HG03342 (cell line): ENCODE measurements at regions not wholly inside any gene's neighbourhood (a gene's known extent, or its start where the extent isn't known, plus 50 kb on each side); places are given as distances from the start of the nearest gene placed in this dataset.
"Not testable (repeated sequence)": the region's sequence is repeated elsewhere in the genome, so short reads cannot be mapped to it uniquely, and the experiment has no call there.

Experiments used
- ATAC-seq: cut with Tn5 transposase; IDR thresholded peaks from one replicate; pipeline ENCODE4 v1.9.1; 2021; ENCODE audit warnings: mild to moderate bottlenecking, moderate library complexity; ENCODE audit not compliant: unreplicated experiment

DNA sequence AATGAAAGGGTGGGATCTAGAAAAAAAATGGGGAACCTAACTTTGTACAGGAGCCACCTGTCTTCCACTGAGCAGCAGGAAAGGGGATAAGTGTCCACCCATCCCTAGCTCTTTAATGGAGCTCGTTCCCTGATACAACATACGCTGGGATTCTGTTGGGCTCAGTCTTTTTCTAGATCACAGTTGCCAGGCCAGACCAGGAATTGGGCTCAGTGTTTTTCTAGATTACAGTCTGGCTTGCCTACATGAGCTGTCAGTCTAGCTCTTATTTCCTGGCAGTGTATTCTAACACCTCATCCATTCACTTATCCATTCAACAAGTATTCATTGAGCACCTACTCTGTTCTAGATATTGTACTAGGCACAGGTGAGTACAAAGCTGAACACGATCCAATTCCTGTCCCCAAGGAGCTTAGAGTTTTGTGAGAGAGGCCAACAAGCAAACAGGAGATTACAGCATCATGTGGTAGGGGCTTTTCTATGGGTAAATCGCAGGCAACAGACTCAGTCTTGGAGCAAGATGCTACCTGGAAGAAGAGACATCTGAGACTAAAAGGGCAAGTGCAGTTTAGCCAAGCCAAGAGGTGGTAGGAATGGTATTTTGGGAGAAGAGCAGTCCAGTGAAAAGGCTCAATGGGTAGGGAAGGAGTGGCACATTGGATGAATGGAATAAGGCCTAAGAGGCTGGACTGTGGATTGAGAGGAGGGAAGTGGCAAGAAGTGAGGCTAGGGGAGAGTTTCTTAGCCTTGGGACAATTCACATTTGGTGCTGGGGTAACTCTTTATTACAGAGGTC is 138.0 kb upstream of the HS3ST2 start:
- ATAC-seq: no peak

DNA sequence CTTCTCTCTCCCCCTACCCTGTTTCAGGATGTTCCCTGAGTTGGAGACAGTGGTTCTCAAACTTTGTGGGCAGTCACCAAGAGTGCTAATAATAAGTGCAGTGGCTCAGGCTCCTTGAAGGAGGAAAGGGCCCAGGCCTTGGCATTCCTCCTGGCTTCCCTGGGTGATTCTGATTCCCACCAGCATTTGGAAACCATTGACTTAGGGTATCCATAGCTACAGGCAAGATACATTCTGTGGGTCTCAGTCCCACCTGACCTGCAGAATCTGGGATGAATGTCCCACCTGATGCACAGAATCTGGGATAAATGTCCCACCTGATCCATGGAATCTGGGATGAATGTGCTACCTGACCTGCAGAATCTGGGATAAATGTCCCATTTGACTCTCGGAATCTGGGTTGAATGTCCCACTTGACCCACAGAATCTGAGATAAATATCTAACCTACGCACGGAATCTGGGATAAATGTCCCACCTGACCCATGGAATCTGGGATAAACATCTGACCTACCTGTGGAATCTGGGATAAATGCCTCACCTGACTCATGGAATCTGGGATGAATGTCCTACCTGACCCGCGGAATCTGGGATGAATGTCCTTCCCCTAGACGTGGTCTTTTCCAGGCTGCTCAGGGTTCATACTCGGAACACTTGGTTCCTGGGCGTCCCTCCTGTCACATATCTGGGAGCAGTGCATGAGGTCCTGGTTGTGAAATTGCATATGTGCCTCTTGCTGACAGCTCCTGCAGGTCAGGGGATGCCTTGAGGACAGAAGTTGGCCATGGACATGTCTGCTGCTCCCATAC is 136.7 kb upstream of the HS3ST2 start:
- no peak for ATAC-seq

DNA sequence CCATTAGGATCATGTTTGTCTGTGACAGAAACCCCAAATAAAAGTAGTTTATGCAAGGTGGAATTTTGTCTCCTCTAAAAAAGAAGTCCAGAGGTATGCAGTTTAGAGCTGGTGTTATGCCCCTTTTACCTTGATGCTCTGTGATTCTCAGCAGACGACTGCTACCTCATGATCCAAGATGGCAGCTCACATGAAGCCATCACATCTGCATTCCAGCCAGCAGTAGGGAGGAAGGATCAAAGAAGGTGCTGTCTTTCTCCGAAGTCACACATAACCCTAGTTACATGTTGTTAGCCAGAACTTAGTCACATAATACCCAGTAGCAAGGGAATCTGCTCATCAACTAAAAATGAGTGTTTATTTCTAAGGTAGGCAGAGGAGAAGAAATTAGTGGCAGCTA is 135.7 kb upstream of the HS3ST2 start:
- ATAC-seq: no peak

DNA sequence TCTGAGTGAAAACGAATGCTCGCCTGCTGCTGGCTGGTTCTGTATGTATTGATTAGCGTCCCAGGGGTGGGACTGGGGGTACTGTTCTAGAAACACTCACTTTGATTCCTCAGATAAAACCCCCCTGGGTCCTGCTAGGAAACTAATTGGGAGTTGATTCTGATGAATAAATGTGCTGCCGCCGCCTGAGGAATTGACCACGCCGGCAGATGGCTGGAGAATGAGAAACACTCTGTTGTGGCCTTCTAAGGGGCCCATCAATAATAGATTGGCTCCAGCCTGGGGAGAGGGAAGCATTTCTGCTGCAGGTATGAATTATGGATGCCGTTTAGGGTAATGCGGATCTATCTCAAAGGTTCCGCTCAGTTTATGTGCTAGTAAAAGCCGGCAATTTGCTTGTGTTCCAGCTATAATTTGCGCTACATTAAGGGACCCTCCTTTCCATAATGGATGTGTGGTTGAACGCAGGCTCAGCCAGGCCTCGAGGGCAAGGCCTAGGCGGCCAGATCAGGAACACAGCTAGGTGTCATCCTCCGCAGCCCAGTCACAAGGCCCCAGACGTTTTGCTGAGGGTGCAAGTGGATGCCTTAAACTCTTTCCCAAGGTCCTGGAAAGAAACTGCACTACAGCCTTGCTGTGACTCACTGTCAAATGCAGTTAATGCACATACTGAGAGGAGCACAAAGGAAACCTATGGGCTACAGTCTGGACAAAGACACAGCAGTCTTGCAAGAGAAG is 132.2 kb upstream of the HS3ST2 start:
- ATAC-seq: no peak

DNA sequence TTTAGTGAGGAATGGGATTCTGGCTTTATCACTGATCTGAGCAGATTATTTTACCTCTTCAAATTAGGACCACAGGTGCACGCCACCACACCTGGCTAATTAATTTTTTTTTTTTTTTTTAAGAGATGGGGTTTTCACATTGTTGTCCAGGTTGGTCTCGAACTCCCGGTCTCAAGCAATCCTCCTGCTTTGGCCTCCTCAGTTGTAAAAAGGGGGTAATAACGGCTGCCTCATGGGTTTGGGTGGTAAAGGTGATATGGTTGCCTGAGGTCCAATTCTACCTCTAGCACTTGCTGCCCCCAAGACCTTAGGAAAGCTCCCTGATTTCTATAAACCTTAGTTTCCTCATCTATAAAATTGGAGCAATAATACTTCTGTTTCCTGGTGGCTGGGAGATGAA is 130.7 kb upstream of the HS3ST2 start:
- no peak for ATAC-seq

DNA sequence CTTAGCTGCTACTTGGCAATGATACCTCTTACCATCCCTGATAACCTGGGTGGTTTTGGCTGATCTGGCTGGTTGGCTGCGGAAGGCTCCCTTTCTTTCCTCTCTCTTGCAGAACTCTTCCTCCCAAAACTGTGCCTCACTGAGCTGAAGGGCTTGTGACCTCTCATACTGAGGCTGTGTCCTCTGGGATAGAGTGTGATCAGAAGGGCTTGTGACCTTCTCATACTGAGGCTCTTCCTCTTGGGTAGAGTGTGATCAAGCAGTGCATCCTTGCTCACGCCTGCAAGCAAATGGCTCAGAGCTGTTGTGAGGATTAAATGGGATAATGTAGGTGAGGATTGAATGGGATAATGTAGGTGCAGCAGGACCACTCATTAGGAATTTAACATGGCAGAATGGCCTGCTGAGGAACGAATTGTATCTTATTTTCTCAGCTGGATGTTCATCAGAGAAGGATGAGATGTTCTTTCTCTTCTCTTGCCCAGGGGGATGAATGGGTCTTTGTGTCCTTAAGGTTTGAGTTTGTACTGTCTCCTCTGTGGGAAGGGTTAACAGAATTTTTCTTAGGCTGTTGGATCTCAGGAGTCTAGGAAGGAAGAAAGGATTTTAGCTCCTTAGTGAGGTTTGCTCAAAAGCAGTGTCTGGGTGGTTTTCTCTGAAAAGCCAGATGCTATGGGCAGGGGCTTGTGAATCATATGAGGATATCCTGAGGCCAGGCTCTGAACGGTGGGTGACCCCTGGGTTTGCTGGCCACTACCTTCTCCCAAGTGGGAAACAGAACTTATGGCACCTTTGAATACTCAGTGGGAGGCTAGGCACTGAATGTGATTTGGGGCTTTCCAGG is 130.0 kb upstream of the HS3ST2 start:
- ATAC-seq: no peak

DNA sequence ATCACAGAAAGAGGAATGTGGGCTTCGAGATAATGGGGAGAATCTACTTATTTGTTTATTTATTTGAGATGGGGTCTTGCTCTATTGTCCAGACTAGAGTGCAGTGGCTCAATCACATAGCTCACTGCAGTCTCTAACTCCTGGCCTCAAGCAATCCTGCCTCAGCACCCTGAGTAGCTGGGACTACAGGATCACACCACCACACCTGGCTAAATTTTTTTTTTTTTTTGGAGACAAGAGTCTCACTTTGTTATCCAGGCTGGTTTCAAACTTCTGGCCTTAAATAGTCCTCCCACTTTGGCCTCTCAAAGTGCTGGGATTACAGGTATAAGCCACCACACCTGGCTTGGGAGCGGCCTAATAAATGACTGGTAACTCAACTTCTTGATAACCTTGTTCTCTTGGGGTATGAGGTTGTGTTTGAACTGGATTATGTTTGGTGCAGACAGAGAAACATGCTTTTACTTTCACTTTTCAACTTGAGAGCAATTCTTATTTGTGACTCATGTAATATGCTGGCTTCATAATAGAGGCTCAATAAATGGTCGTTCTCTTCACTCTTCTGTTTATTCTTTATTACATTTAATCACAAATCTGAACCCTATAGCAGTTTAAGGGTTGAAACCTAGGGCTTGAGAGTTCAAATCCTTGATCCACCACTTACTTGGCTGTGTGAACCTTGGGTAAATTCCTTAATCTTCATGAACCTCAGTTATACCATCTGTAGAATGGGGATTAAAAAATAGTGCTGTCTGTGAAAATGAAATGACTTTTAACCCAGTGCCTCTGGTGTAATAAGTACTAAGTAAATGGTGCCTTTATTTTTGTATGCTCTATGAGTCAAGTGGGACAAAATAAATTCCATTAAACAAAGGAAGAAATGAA is 129.1 kb upstream of the HS3ST2 start:
- ATAC-seq: no peak

DNA sequence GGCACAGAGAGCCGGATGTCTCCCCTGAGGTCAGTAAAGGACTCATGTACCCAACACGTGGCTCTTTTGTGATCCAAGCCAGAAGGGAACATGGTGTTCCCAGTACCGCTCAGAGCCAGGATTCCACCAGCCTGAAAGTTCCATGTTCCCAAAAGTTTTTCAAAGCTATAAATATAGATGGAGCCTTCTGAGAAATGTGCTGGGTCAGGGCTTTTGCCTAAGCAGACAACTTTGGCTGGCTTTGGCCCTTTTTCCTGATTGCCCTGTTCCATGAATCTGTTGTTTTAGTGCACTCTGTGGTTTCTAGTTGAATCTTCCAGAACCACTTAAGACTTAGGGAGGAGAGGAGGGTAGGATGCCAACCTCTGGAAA is 128.5 kb upstream of the HS3ST2 start:
- ATAC-seq: no peak

DNA sequence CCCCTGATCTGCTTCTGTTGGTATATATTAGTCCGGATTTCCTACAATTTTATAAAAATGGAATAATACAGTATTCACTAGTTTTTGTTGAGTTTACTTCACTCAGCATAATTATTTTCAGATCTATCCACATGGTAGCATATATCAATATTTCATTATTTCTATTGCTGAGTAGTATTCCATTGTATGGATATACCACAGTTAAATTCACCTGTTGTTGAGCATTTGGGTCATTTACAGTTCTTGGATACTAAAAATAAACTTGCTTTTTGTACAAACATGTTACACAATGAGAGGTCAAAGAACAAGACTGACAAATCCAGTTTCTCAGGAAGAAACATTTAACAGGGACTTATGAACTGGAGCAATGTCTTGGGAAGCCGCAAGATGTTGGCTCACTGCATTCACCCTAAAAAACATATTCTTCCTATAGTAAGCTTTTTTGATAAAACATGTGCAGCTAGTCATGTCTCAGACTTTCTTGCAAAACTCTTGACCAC is 126.9 kb upstream of the HS3ST2 start:
- ATAC-seq: no peak

DNA sequence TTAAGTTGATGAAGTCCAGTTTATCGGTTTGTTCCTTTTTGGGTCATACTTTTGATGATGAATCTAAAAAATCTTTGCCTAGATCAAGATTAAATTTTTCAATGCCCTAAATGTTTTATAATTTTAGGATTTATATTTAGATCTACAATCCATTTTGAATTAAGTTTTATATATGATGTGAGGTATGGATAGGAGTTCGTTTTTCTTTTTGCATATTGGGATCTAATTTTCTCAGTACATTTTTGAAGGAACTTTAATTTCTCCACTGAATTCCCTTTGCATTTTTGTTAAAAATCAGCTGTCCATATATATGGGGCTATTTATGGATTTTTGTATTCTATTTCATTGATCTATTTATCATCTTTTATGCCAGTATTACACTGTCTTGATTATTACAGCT is 125.5 kb upstream of the HS3ST2 start:
- no peak for ATAC-seq

DNA sequence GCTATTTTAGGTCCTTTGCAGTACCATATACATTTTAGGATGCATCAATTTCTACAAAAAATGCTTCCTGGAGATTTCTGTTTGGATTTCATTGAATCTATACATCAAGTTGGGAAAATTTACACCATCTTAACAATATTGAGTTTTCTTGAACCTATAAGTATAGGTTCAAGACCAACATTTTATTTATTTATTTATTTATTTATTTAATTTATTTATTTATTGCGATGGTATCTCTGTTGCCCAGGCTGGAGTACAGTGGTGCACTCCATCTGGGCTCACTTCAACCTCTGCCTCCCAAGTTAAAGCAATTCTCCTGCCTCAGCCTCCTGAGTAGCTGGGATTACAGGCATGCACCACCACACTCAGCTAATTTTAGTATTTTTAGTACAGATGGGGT is 125.0 kb upstream of the HS3ST2 start:
- ATAC-seq: no peak

DNA sequence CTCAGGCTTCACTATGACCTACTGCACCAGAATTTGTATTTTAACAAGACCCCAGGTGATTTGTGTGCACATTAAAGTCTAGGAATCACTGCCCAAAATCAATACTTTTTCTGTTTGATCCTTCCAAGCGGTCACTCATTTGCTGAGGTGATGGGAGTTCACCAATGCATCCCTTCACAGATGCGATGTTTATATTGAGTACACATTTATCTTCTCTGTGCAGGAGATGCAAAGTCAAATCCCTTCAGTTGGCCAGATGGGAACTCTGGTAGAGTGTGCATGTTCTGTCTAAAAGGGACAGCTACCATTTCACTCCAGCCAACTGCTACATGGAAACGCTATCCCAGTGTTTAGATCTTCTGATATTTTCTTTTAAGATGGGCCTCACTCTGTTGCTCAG is 122.6 kb upstream of the HS3ST2 start:
- ATAC-seq: no peak

DNA sequence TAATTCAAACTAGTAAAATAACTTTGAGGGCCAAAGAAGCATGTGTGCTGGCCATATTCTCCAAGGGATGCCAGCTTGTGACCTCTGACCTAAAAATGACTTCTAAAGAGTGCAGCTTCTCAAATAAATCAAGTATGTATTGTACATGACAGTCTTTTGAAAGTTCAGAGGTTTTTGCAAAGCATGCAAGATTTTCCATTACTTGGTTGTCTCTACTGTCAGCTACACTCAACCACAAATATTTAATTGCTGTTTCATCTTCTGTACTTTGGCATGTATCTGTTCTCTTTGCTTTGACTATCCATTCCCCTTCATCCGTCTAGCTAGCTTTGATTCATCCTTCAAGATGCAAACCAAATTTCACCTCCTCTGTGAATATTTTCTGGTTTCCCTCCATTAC is 121.9 kb upstream of the HS3ST2 start:
- ATAC-seq: no peak

DNA sequence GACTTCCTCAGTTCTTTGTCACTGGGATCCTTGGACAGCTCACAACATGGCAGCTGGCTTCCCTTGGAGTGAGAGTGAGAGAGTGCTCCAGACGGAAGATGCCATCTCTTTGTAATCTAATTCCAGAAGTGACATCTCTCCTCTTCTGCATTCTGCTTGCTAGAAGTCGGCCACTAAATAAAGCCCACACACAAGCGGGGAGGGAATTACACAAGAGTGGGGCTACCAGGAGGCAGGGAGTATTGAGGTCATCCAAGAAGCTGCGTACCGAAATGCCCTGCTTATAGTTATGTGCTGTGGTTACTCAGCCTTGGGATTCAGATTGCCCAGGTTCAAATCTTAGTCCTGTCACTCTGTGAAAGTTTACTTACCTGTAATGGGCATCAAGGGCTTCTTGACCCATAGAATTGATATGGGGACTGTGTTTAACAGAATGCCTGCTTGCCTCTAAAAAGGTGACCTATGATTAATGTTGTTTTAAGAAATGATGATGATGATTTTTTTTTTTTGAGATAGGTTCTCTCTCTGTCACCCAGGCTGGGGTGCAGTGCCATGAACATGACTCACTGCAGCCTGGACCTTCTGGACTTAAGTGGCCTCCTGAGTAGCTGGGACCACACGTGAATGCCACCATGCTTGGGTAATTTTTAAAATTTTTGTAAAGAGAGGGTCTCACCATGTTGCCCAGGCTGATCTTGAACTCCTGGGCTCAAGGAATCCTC is 120.9 kb upstream of the HS3ST2 start:
- no peak for ATAC-seq

DNA sequence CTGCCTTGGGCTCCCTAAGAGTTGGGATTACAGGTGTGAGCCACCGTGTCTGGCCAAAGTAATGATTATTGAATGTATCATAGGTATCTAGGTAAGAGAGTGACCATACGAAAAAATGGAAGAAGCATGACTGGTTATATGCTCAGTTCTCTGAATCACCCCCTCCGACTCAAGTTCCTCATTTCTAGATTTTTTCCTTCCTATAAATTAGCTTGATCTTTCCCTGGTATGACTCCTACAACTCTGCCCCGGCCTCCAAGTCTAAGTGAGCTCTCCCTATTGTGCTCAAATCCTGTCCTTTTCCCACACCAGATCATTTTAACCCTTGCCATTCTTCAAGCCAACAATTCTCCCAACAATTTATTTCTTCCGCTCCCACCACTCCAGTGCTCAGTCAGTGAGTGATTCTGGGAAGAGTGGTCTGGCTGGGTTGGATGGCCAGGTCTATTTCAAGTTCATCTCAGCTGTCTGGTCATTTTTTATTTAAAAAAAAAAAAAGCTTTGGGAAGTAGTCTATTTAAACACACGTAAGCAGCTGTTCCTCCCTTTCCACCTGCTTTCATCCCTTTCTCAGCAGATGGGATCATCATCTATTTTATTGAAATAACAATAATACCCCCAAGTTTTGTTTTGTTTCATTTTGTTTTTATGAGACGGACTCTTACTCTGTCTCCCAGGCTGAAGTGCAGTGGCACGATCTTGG is 120.2 kb upstream of the HS3ST2 start:
- no peak for ATAC-seq

DNA sequence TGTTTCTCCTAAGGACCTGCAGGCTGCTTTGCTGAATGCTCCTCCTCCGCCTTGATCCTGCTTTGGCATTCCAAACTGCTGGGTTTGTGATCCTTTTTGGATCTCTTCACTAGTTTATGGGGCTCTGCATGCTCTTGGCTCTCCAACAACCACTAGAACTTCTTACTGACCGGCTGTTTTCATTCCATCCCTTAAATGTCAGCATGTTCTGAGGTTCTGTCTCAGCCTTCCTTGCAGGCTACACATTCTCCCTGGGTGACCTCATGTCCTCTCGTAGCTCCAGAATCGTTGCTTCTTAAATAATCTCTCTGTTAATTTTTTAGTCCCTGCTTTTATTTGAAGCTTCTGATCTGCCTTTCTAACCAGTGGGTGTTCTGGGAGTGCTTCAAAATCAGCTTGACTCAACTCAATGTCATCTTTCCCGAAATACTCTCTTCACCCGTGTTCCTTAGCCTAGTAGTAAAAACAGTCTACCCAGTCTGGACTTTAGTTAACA is 119.0 kb upstream of the HS3ST2 start:
- no peak for ATAC-seq

DNA sequence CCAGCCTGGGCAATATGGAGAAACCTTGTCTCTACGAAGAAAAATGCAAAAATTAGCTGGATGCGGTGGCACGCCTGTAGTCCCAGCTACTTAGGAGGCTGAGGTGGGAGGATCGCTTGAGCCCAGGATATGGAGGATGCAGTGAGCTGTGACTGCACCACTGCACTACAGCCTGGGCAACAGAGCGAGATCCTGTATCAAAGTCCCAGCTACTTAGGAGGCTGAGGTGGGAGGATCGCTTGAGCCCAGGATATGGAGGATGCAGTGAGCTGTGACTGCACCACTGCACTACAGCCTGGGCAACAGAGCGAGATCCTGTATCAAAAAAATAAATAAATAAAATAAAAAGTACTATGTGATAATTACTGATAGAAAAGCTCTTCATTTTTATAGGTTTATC is 118.2 kb upstream of the HS3ST2 start:
- not testable (repeated sequence) for ATAC-seq

DNA sequence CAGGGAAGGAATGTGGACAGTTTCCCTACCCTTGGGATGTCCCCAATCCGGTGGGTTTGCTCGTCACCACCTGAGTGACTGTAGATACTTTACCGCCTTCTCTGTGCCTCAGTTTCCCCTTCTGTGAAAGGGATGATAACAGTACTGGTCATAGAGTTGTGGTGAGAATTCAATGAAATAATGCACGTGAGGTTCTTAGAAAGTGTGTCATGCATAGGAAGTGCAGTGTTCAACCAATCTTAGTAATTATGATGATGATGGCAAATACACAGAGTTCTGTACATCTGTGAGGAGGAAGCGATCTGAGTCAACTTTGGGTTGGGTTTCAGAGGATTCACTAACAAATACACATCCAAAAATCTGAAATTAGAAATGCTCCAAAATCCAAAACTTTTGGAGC is 114.6 kb upstream of the HS3ST2 start:
- no peak for ATAC-seq
